GM23248 (cell line): ENCODE measurements at regions not wholly inside any gene's neighbourhood (a gene's known extent, or its start where the extent isn't known, plus 50 kb on each side); places are given as distances from the start of the nearest gene placed in this dataset.
"Not testable (repeated sequence)": the region's sequence is repeated elsewhere in the genome, so short reads cannot be mapped to it uniquely, and the experiment has no call there.

Experiments used
- DNase-seq: peaks from one replicate; pipeline ENCODE4 v3.0.0-alpha.2; 2015
- H2AFZ ChIP-seq: fragments of 200-600 bp; sonication (generic); 2 replicates; pipeline ENCODE4 v1.6.1; 2016; ENCODE audit warnings: antibody characterized with exemption
- H3F3A ChIP-seq: fragments of 200-600 bp; sonication (generic); 2 replicates; pipeline ENCODE4 v1.6.1; 2016; ENCODE audit warnings: mild to moderate bottlenecking, antibody characterized with exemption, mixed run types; ENCODE audit not compliant: insufficient read depth
- H3K27ac ChIP-seq: fragments of 200-600 bp; sonication (generic); 2 replicates; pipeline ENCODE4 v1.5.1; 2016; ENCODE audit warnings: mild to moderate bottlenecking
- H3K27me3 ChIP-seq: fragments of 200-600 bp; sonication (generic); replicated peaks from 2 replicates; pipeline ENCODE4 v1.6.1; 2016; ENCODE audit warnings: mild to moderate bottlenecking; ENCODE audit not compliant: insufficient read depth
- H3K36me3 ChIP-seq: fragments of 200-600 bp; sonication (generic); 2 replicates; pipeline ENCODE4 v1.6.1; 2016; ENCODE audit warnings: low read depth, mild to moderate bottlenecking
- H3K4me1 ChIP-seq: fragments of 200-600 bp; sonication (generic); 2 replicates; pipeline ENCODE4 v1.6.1; 2016; ENCODE audit warnings: mild to moderate bottlenecking; ENCODE audit not compliant: insufficient read depth
- H3K4me2 ChIP-seq: fragments of 200-600 bp; sonication (generic); one replicate; pipeline ENCODE4 v1.6.1; 2016; ENCODE audit warnings: mild to moderate bottlenecking; ENCODE audit not compliant: unreplicated experiment
- H3K4me3 ChIP-seq: fragments of 200-600 bp; sonication (generic); 2 replicates; pipeline ENCODE4 v1.5.1; 2016; ENCODE audit warnings: mild to moderate bottlenecking
- H3K79me2 ChIP-seq: fragments of 200-600 bp; sonication (generic); 2 replicates; pipeline ENCODE4 v1.6.1; 2016; ENCODE audit warnings: mild to moderate bottlenecking; ENCODE audit not compliant: insufficient read depth
- H3K9ac ChIP-seq: fragments of 200-600 bp; sonication (generic); 2 replicates; pipeline ENCODE4 v1.6.1; 2016; ENCODE audit warnings: mild to moderate bottlenecking
- H3K9me2 ChIP-seq: fragments of 200-600 bp; sonication (generic); 2 replicates; pipeline ENCODE4 v1.6.1; 2016; ENCODE audit warnings: mixed run types, mild to moderate bottlenecking, moderate library complexity; ENCODE audit not compliant: insufficient read depth
- H3K9me3 ChIP-seq: fragments of 200-600 bp; sonication (generic); one replicate; pipeline ENCODE4 v1.6.1; 2017; ENCODE audit warnings: low read depth
- H4K20me1 ChIP-seq: fragments of 200-600 bp; sonication (generic); 2 replicates; pipeline ENCODE4 v1.6.0; 2016; ENCODE audit not compliant: insufficient read depth
- EZH2 ChIP-seq: fragments of 200-600 bp; sonication (generic); IDR thresholded peaks from 2 replicates; pipeline ENCODE4 v1.6.1; 2018; ENCODE audit warnings: antibody characterized with exemption, mild to moderate bottlenecking; ENCODE audit not compliant: insufficient read depth, poor library complexity, severe bottlenecking
- EZH2phosphoT487 ChIP-seq: fragments of 200-600 bp; sonication (generic); IDR thresholded peaks from 2 replicates; pipeline ENCODE4 v1.6.1; 2018; ENCODE audit warnings: antibody characterized with exemption, moderate library complexity, mild to moderate bottlenecking, low read depth; ENCODE audit not compliant: insufficient read depth
- WGBS, 2 experiments: methylation state at CpG; one replicate each; pipeline ENCODE4 v1.1.6; 2015 to 2017; ENCODE audit warnings: low lambda C conversion rate in 2 of 2, low coverage in 1 of 2; ENCODE audit errors: missing lambda C conversion rate in 2 of 2; 5-methylcytosine and 5-hydroxymethylcytosine counted together
- in situ Hi-C: fragments of 300-500 bp; cut with MboI; formaldehyde crosslinking; loops from 2 replicates; pipeline ENCODE4 v1.15.0; 2020

- peak; percentile 61 for DNase-seq
- Histone ChIP-seq H3F3A (peaks cover 18% of the 10 kb centered on the region), H3K4me1 (peaks cover 15% of the 10 kb centered on the region), H3K9ac (no peak overlapping the region), H3K4me3 (peak overlapping the region; percentile 28), H3K9me2 (no peaks in the 10 kb centered on the region), H3K27ac (peak overlapping the region; percentile 28; the same call in 1 of the 2 replicates), H2AFZ (peak overlapping the region; percentile 11), H3K27me3 (no peaks in the 10 kb centered on the region), H3K79me2 (no peaks in the 10 kb centered on the region), H3K4me2 (peak overlapping the region; percentile 17), H3K36me3 (no peaks in the 10 kb centered on the region), H3K9me3 (no peaks in the 10 kb centered on the region), H4K20me1 (no peaks in the 10 kb centered on the region)
- TF ChIP-seq EZH2 (no peak), EZH2phosphoT487 (no peak)
- in situ Hi-C loops, result no loop called here
- WGBS, 2 experiments, result 81 to 89% methylated on average over 7 of the region's 7 CpGs
Observed at GRCh38 chr11:19419808-19420207, 179.1 kb upstream of the E2F8 start.

GRCh38 chr11:19419021-19419750 is 178.4 kb upstream of the E2F8 start:
- 21 to 22% methylated on average over 8 of the region's 8 CpGs for WGBS, 2 experiments
- H3K9me3 ChIP-seq, result no peaks in the 10 kb centered on the region
- in situ Hi-C loops, result no loop called here
- H3K4me1 ChIP-seq, result peaks cover 15% of the 10 kb centered on the region
- peak overlapping the region; percentile 17 for H3K4me2 ChIP-seq
- peak overlapping the region; percentile 28; the same call in 1 of the 2 replicates for H3K27ac ChIP-seq
- H3K79me2 ChIP-seq, result no peaks in the 10 kb centered on the region
- peak overlapping the region; percentile 11 for H2AFZ ChIP-seq
- no peaks in the 10 kb centered on the region for H3K27me3 ChIP-seq
- no peaks in the 10 kb centered on the region for H4K20me1 ChIP-seq
- peak; percentile 46 for DNase-seq
- TF ChIP-seq EZH2 (no peak), EZH2phosphoT487 (no peak)
- no peaks in the 10 kb centered on the region for H3K36me3 ChIP-seq
- H3K9me2 ChIP-seq, result no peaks in the 10 kb centered on the region
- H3K9ac ChIP-seq, result no peak overlapping the region
- peak overlapping the region; percentile 28 for H3K4me3 ChIP-seq
- peaks cover 18% of the 10 kb centered on the region for H3F3A ChIP-seq

- no peak overlapping the region for H2AFZ ChIP-seq
- H3K36me3 ChIP-seq, result no peaks in the 10 kb centered on the region
- in situ Hi-C loops, result no loop called here
- no peak overlapping the region for H3K4me3 ChIP-seq
- H3F3A ChIP-seq, result peaks cover 18% of the 10 kb centered on the region
- H3K27ac ChIP-seq, result no peak overlapping the region
- H3K4me2 ChIP-seq, result no peak overlapping the region
- no peaks in the 10 kb centered on the region for H4K20me1 ChIP-seq
- TF ChIP-seq EZH2 (no peak), EZH2phosphoT487 (no peak)
- 79 to 84% methylated on average over 2 of the region's 2 CpGs for WGBS, 2 experiments
- H3K27me3 ChIP-seq, result no peaks in the 10 kb centered on the region
- H3K9ac ChIP-seq, result no peak overlapping the region
- H3K4me1 ChIP-seq, result peaks cover 15% of the 10 kb centered on the region
- no peaks in the 10 kb centered on the region for H3K9me2 ChIP-seq
- no peak for DNase-seq
- no peaks in the 10 kb centered on the region for H3K79me2 ChIP-seq
- no peaks in the 10 kb centered on the region for H3K9me3 ChIP-seq
Observed at GRCh38 chr11:19418221-19418620, 177.5 kb upstream of the E2F8 start.

GRCh38 chr11:19412070-19412469 is 171.3 kb upstream of the E2F8 start:
- H3K4me1 ChIP-seq, in situ Hi-C loops, H3F3A ChIP-seq, H3K9me3 ChIP-seq, H3K4me3 ChIP-seq, H3K4me2 ChIP-seq, H3K9ac ChIP-seq, H3K79me2 ChIP-seq, H3K36me3 ChIP-seq, H4K20me1 ChIP-seq, H3K9me2 ChIP-seq, H3K27ac ChIP-seq, H3K27me3 ChIP-seq, DNase-seq, H2AFZ ChIP-seq: not testable (repeated sequence)
- 13 to 19% methylated on average over 3 of the region's 3 CpGs for WGBS, 2 experiments

GRCh38 chr11:19410032-19410431 is 169.3 kb upstream of the E2F8 start:
- Histone ChIP-seq H3K9ac (no peak overlapping the region), H4K20me1 (no peaks in the 10 kb centered on the region), H2AFZ (no peak overlapping the region), H3K27me3 (no peaks in the 10 kb centered on the region), H3K9me3 (no peaks in the 10 kb centered on the region), H3K79me2 (no peaks in the 10 kb centered on the region), H3K4me3 (no peak overlapping the region), H3K36me3 (no peaks in the 10 kb centered on the region), H3K27ac (no peak overlapping the region), H3K4me1 (no peaks in the 10 kb centered on the region), H3K9me2 (no peaks in the 10 kb centered on the region), H3K4me2 (no peak overlapping the region), H3F3A (no peaks in the 10 kb centered on the region)
- 91 to 93% methylated on average over 3 of the region's 3 CpGs for WGBS, 2 experiments
- in situ Hi-C loops, result no loop called here
- DNase-seq, result no peak
- TF ChIP-seq EZH2phosphoT487, result no peak
- TF ChIP-seq EZH2, result no peak
